Loucy (cell line): ENCODE measurements at regions not wholly inside any gene's neighbourhood (a gene's known extent, or its start where the extent isn't known, plus 50 kb on each side); places are given as distances from the start of the nearest gene placed in this dataset.

Experiments used
- H2AFZ ChIP-seq: fragments of 200-600 bp; sonication (generic); 2 replicates; pipeline ENCODE4 v1.6.0; 2016; ENCODE audit warnings: antibody characterized with exemption, mild to moderate bottlenecking, low read length, moderate library complexity
- H3F3A ChIP-seq: fragments of 200-600 bp; 2 replicates; pipeline ENCODE4 v1.6.0; 2016; ENCODE audit warnings: antibody characterized with exemption, low read depth, mild to moderate bottlenecking
- H3K27me3 ChIP-seq: fragments of 200-600 bp; sonication (generic); 2 replicates; pipeline ENCODE4 v1.6.1; 2014; ENCODE audit warnings: low read length, mild to moderate bottlenecking; ENCODE audit not compliant: insufficient read depth, poor library complexity, severe bottlenecking
- H3K36me3 ChIP-seq: fragments of 200-600 bp; sonication (generic); 2 replicates; pipeline ENCODE4 v1.6.1; 2016; ENCODE audit warnings: low read length; ENCODE audit not compliant: insufficient read depth
- H3K4me1 ChIP-seq: fragments of 200-600 bp; sonication (generic); 2 replicates; pipeline ENCODE4 v1.5.1; 2014; ENCODE audit warnings: low read length, mild to moderate bottlenecking; ENCODE audit not compliant: insufficient read depth, poor library complexity, severe bottlenecking
- H3K4me2 ChIP-seq: fragments of 200-600 bp; sonication (generic); 2 replicates; pipeline ENCODE4 v1.6.0; 2014; ENCODE audit warnings: antibody characterized with exemption, low read length, low read depth, mild to moderate bottlenecking; ENCODE audit not compliant: poor library complexity, severe bottlenecking
- H3K4me3 ChIP-seq: fragments of 200-600 bp; sonication (generic); 2 replicates; pipeline ENCODE4 v1.5.1; 2014; ENCODE audit warnings: low read length, mild to moderate bottlenecking, mixed read lengths; ENCODE audit not compliant: poor library complexity, severe bottlenecking
- H3K79me2 ChIP-seq: fragments of 200-600 bp; sonication (generic); 2 replicates; pipeline ENCODE4 v1.6.1; 2014; ENCODE audit warnings: low read length; ENCODE audit not compliant: insufficient read depth
- H3K9ac ChIP-seq: fragments of 200-600 bp; sonication (generic); 2 replicates; pipeline ENCODE4 v1.6.0; 2014; ENCODE audit warnings: mild to moderate bottlenecking, low read depth, low read length, moderate library complexity; ENCODE audit not compliant: poor library complexity, severe bottlenecking
- H3K9me2 ChIP-seq: fragments of 200-600 bp; sonication (generic); replicated peaks from 2 replicates; pipeline ENCODE4 v1.6.1; 2016; ENCODE audit warnings: low read depth, low read length, mixed read lengths
- H3K9me3 ChIP-seq: fragments of 200-600 bp; sonication (generic); 2 replicates; pipeline ENCODE4 v1.6.1; 2014; ENCODE audit warnings: mild to moderate bottlenecking, antibody characterized with exemption, low read length, low read depth; ENCODE audit not compliant: insufficient read depth
- H4K20me1 ChIP-seq: fragments of 200-600 bp; sonication (generic); 2 replicates; pipeline ENCODE4 v1.6.0; 2014; ENCODE audit warnings: antibody characterized with exemption, low read length, mild to moderate bottlenecking; ENCODE audit not compliant: insufficient read depth, poor library complexity, severe bottlenecking
- EZH2phosphoT487 ChIP-seq: fragments of 200-600 bp; IDR thresholded peaks from 2 replicates; pipeline ENCODE4 v1.6.1; 2018; ENCODE audit warnings: antibody characterized with exemption, mild to moderate bottlenecking, moderate library complexity, borderline replicate concordance
- TF ChIP-seq, protein P1 (sequence below): fragments of 200-600 bp; sonication (generic); conservative IDR thresholded peaks from 2 replicates; pipeline ENCODE4 v1.5.1; 2014; ENCODE audit warnings: mild to moderate bottlenecking, antibody characterized with exemption, low read length

GRCh38 chr17:34827008-34827407, 134.3 kb downstream of the CCT6B start:
- Histone ChIP-seq H3K36me3 (no peaks in the 10 kb centered on the region), H3K27me3 (no peaks in the 10 kb centered on the region), H4K20me1 (no peaks in the 10 kb centered on the region), H3K4me1 (peaks cover 10% of the 10 kb centered on the region), H3K79me2 (no peaks in the 10 kb centered on the region), H2AFZ (no peak overlapping the region), H3K4me3 (no peak overlapping the region), H3F3A (no peaks in the 10 kb centered on the region), H3K9me3 (no peaks in the 10 kb centered on the region), H3K4me2 (no peak overlapping the region), H3K9ac (no peak overlapping the region), H3K9me2 (no peaks in the 10 kb centered on the region)
- no peak for TF ChIP-seq EZH2phosphoT487
- TF ChIP-seq, protein P1, sequence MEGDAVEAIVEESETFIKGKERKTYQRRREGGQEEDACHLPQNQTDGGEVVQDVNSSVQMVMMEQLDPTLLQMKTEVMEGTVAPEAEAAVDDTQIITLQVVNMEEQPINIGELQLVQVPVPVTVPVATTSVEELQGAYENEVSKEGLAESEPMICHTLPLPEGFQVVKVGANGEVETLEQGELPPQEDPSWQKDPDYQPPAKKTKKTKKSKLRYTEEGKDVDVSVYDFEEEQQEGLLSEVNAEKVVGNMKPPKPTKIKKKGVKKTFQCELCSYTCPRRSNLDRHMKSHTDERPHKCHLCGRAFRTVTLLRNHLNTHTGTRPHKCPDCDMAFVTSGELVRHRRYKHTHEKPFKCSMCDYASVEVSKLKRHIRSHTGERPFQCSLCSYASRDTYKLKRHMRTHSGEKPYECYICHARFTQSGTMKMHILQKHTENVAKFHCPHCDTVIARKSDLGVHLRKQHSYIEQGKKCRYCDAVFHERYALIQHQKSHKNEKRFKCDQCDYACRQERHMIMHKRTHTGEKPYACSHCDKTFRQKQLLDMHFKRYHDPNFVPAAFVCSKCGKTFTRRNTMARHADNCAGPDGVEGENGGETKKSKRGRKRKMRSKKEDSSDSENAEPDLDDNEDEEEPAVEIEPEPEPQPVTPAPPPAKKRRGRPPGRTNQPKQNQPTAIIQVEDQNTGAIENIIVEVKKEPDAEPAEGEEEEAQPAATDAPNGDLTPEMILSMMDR: 0 out of 2 replicates have a peak, but pooled peaks have one; percentile 3

DNA sequence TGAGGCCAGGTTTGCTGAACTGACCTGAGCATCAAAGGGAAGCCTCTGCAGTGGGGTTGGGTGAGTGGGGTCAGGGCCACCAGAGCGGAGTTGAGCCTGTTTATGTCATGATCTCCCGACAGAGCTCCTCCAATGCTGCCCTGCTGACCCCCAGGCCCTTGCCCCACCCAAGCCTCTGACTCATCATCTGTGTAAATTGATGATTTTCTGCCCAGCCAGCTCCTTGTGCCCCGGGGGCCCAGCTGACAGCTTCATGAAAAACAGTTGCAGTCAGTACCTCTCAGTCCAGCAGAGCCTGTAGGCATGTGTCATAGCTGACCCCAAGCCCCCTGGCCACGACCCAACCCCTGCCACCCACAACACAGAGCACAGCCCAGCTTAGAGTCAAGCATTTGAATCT, 134.9 kb downstream of the CCT6B start:
- Histone ChIP-seq H3K9me2 (no peaks in the 10 kb centered on the region), H3K36me3 (no peaks in the 10 kb centered on the region), H3K4me3 (no peak overlapping the region), H3K9ac (no peak overlapping the region), H3F3A (no peaks in the 10 kb centered on the region), H4K20me1 (no peaks in the 10 kb centered on the region), H2AFZ (no peak overlapping the region), H3K9me3 (no peaks in the 10 kb centered on the region), H3K27me3 (no peaks in the 10 kb centered on the region), H3K4me1 (peaks cover 10% of the 10 kb centered on the region), H3K79me2 (no peaks in the 10 kb centered on the region), H3K4me2 (no peak overlapping the region)
- TF ChIP-seq, protein P1: no peak
- TF ChIP-seq EZH2phosphoT487: no peak

GRCh38 chr17:34825884-34826283, 135.4 kb downstream of the CCT6B start:
- no peaks in the 10 kb centered on the region for H3K36me3 ChIP-seq
- no peaks in the 10 kb centered on the region for H3K79me2 ChIP-seq
- TF ChIP-seq, protein P1: no peak
- H3K9me3 ChIP-seq: no peaks in the 10 kb centered on the region
- peaks cover 10% of the 10 kb centered on the region for H3K4me1 ChIP-seq
- no peaks in the 10 kb centered on the region for H3K9me2 ChIP-seq
- H2AFZ ChIP-seq: no peak overlapping the region
- no peaks in the 10 kb centered on the region for H3F3A ChIP-seq
- H3K4me3 ChIP-seq: no peak overlapping the region
- no peak overlapping the region for H3K9ac ChIP-seq
- no peaks in the 10 kb centered on the region for H4K20me1 ChIP-seq
- H3K27me3 ChIP-seq: no peaks in the 10 kb centered on the region
- no peak overlapping the region for H3K4me2 ChIP-seq
